ENCODE measurements at regions not wholly inside any gene's neighbourhood (a gene's known extent, or its start where the extent isn't known, plus 50 kb on each side); places are given as distances from the start of the nearest gene placed in this dataset.
"Not testable (repeated sequence)": the region's sequence is repeated elsewhere in the genome, so short reads cannot be mapped to it uniquely, and the experiment has no call there.

- H3K27me3 ChIP-seq (ENCODE audit: control insufficient read depth, insufficient read depth, low read length), result no peaks in the 10 kb centered on the region
- H3K36me3 ChIP-seq (ENCODE audit: control insufficient read depth, insufficient read depth, low read length), result no peaks in the 10 kb centered on the region
- no peak for TF ChIP-seq CTCF (IDR thresholded peaks at IDR 0.05; ENCODE audit: insufficient read depth, low read depth, low read length)
- ChIA-PET POLR2A (no interaction called here), CTCF (no interaction called here)
- no peak for DNase-seq (ENCODE audit: low read depth)
- no peak overlapping the region for H3K4me3 ChIP-seq (ENCODE audit: low read depth, low read length)
Measured at GRCh38 chrX:145393702-145394235, 146.5 kb downstream of the SPANXN1 start.

- Histone ChIP-seq H3K27me3 (ENCODE audit: control insufficient read depth, insufficient read depth, low read length) (no peaks in the 10 kb centered on the region), H3K4me3 (ENCODE audit: low read depth, low read length) (no peak overlapping the region), H3K36me3 (ENCODE audit: control insufficient read depth, insufficient read depth, low read length) (no peaks in the 10 kb centered on the region)
- CTCF ChIA-PET, result no interaction called here
- DNase-seq (ENCODE audit: low read depth), result no peak
- POLR2A ChIA-PET, result no interaction called here
- TF ChIP-seq CTCF (IDR thresholded peaks at IDR 0.05; ENCODE audit: insufficient read depth, low read depth, low read length), result no peak
Measured at GRCh38 chrX:145394344-145394743, 147.0 kb downstream of the SPANXN1 start.

- POLR2A ChIA-PET, result no interaction called here
- no peak for TF ChIP-seq CTCF (IDR thresholded peaks at IDR 0.05; ENCODE audit: insufficient read depth, low read depth, low read length)
- Histone ChIP-seq H3K4me3 (ENCODE audit: low read depth, low read length) (no peak overlapping the region), H3K36me3 (ENCODE audit: control insufficient read depth, insufficient read depth, low read length) (no peaks in the 10 kb centered on the region), H3K27me3 (ENCODE audit: control insufficient read depth, insufficient read depth, low read length) (no peaks in the 10 kb centered on the region)
- no peak for DNase-seq (ENCODE audit: low read depth)
- CTCF ChIA-PET, result no interaction called here
Measured at GRCh38 chrX:145396612-145397011, 149.3 kb downstream of the SPANXN1 start.

GRCh38 chrX:145405012-145405411 is 157.7 kb downstream of the SPANXN1 start:
- Histone ChIP-seq H3K4me3 (ENCODE audit: low read depth, low read length) (no peak overlapping the region), H3K36me3 (ENCODE audit: control insufficient read depth, insufficient read depth, low read length) (no peaks in the 10 kb centered on the region), H3K27me3 (ENCODE audit: control insufficient read depth, insufficient read depth, low read length) (no peaks in the 10 kb centered on the region)
- peak; percentile 28; the same call in 1 of the 2 replicates for TF ChIP-seq CTCF (IDR thresholded peaks at IDR 0.05; ENCODE audit: insufficient read depth, low read depth, low read length)
- POLR2A ChIA-PET, result no interaction called here
- CTCF ChIA-PET, result no interaction called here
- DNase-seq (ENCODE audit: low read depth), result no peak

- ChIA-PET CTCF (no interaction called here), POLR2A (no interaction called here)
- DNase-seq (ENCODE audit: low read depth), result no peak
- Histone ChIP-seq H3K36me3 (ENCODE audit: control insufficient read depth, insufficient read depth, low read length) (no peaks in the 10 kb centered on the region), H3K27me3 (ENCODE audit: control insufficient read depth, insufficient read depth, low read length) (no peaks in the 10 kb centered on the region), H3K4me3 (ENCODE audit: low read depth, low read length) (no peak overlapping the region)
- no peak for TF ChIP-seq CTCF (IDR thresholded peaks at IDR 0.05; ENCODE audit: insufficient read depth, low read depth, low read length)
Measured at GRCh38 chrX:145410622-145411021, 163.3 kb downstream of the SPANXN1 start.

GRCh38 chrX:145436211-145436610 is 188.9 kb downstream of the SPANXN1 start:
- DNase-seq (ENCODE audit: low read depth); H3K27me3 ChIP-seq (ENCODE audit: control insufficient read depth, insufficient read depth, low read length); H3K4me3 ChIP-seq (ENCODE audit: low read depth, low read length); POLR2A ChIA-PET; H3K36me3 ChIP-seq (ENCODE audit: control insufficient read depth, insufficient read depth, low read length); CTCF ChIA-PET: not testable (repeated sequence)
